Activated CD4-positive, alpha-beta T cell treated with anti-CD3 and anti-CD28 coated beads, Interleukin-2, amount 10 ng/mL, durations not matched to agents 24 days and 14 days (primary cell): ENCODE measurements at regions not wholly inside any gene's neighbourhood (a gene's known extent, or its start where the extent isn't known, plus 50 kb on each side); places are given as distances from the start of the nearest gene placed in this dataset.

Experiments
- DNase-seq: peaks from one replicate; pipeline ENCODE4 v3.0.0; 2022
- H3K27ac Mint-ChIP-seq: one replicate; pipeline ENCODE4 v1.8.0; 2022; ENCODE audit warnings: mild to moderate bottlenecking, mixed read lengths
- H3K27me3 Mint-ChIP-seq: one replicate; pipeline ENCODE4 v1.8.0; 2022; ENCODE audit warnings: mixed read lengths
- H3K36me3 Mint-ChIP-seq: one replicate; pipeline ENCODE4 v1.8.0; 2022; ENCODE audit warnings: low read depth, mild to moderate bottlenecking, mixed read lengths
- H3K4me1 Mint-ChIP-seq: one replicate; pipeline ENCODE4 v1.8.0; 2021; ENCODE audit warnings: mixed read lengths
- H3K4me3 Mint-ChIP-seq: one replicate; pipeline ENCODE4 v1.8.0; 2022; ENCODE audit warnings: mild to moderate bottlenecking, moderate library complexity, mixed read lengths
- H3K9me3 Mint-ChIP-seq: one replicate; pipeline ENCODE4 v1.8.0; 2021; ENCODE audit warnings: mixed read lengths
- intact Hi-C: fragments of 100-400 bp; cut with micrococcal nuclease; formaldehyde crosslinking; loops from one replicate; pipeline ENCODE4 v1.15.1; 2023

GRCh38 chr6:148166339-148166968, 176.2 kb upstream of the SASH1 start:
- Mint-ChIP-seq H3K27ac (no peak overlapping the region), H3K27me3 (no peaks in the 10 kb centered on the region), H3K4me3 (no peak overlapping the region), H3K9me3 (no peaks in the 10 kb centered on the region), H3K36me3 (no peaks in the 10 kb centered on the region), H3K4me1 (no peaks in the 10 kb centered on the region)
- no peak for DNase-seq
- intact Hi-C loops: loop anchor here (2.0 kb wide), 2 partner anchors 22 to 660 kb away; no protein-coding TSS in a partner anchor

DNA sequence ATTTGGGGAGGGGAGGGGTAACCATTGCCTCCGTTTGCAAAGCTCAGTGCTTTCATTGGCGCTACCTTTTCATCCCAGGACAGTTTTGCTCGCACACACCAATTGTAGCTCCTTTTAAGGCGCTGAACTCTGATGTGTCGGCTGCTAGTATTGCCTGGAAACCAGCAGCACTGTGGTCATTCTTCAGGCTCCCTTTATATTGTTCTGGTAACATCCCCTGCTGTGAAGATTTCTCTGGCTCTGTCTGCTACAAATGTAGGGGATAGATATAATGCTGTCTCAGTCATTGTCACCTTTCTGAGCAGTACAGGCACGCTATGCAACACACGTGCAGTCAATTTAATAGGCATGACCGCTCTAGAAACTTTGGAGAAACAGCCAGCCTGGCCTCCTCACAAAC, 172.9 kb upstream of the SASH1 start:
- no peak for DNase-seq
- Mint-ChIP-seq H3K9me3 (no peaks in the 10 kb centered on the region), H3K36me3 (no peaks in the 10 kb centered on the region), H3K4me3 (no peak overlapping the region), H3K27ac (no peak overlapping the region), H3K4me1 (no peaks in the 10 kb centered on the region), H3K27me3 (peaks cover 4% of the 10 kb centered on the region)
- intact Hi-C loops: no loop called here

GRCh38 chr6:148170286-148170685, 172.4 kb upstream of the SASH1 start:
- intact Hi-C loops: no loop called here
- Mint-ChIP-seq H3K27me3 (peaks cover 4% of the 10 kb centered on the region), H3K4me3 (no peak overlapping the region), H3K27ac (no peak overlapping the region), H3K9me3 (no peaks in the 10 kb centered on the region), H3K4me1 (no peaks in the 10 kb centered on the region), H3K36me3 (no peaks in the 10 kb centered on the region)
- no peak for DNase-seq

DNA sequence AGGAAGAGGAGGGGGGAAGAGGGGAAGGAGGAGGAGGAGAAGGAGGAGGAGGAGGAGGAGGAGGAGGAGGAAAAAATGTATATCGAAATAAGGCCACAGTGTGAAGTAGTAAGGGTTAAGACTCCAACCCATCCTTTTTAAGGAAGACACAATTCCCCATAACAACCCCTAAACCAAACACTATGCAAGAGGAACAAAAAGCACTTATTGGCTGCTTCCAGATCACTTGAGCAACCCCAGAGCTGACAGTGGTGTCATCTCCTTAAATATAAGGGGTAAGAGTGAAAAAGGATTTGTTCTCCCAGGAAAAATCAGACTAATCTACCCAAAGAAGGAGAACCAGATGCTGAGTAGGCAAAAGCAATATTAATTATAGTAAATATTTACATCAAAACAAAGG, 169.1 kb upstream of the SASH1 start:
- H3K4me1 Mint-ChIP-seq: no peaks in the 10 kb centered on the region
- peaks cover 9% of the 10 kb centered on the region for H3K27me3 Mint-ChIP-seq
- H3K9me3 Mint-ChIP-seq: no peaks in the 10 kb centered on the region
- no peak overlapping the region for H3K4me3 Mint-ChIP-seq
- no peak overlapping the region for H3K27ac Mint-ChIP-seq
- no peaks in the 10 kb centered on the region for H3K36me3 Mint-ChIP-seq
- DNase-seq: no peak
- intact Hi-C loops: no loop called here

GRCh38 chr6:148175550-148176188, 167.0 kb upstream of the SASH1 start:
- no peaks in the 10 kb centered on the region for H3K9me3 Mint-ChIP-seq
- no peak overlapping the region for H3K4me3 Mint-ChIP-seq
- intact Hi-C loops: no loop called here
- H3K27ac Mint-ChIP-seq: no peak overlapping the region
- no peak for DNase-seq
- no peaks in the 10 kb centered on the region for H3K36me3 Mint-ChIP-seq
- peaks cover 9% of the 10 kb centered on the region for H3K27me3 Mint-ChIP-seq
- no peaks in the 10 kb centered on the region for H3K4me1 Mint-ChIP-seq

- H3K4me3 Mint-ChIP-seq: no peak overlapping the region
- H3K4me1 Mint-ChIP-seq: no peaks in the 10 kb centered on the region
- peak; percentile 70 for DNase-seq
- peaks cover 12% of the 10 kb centered on the region for H3K27me3 Mint-ChIP-seq
- no peak overlapping the region for H3K27ac Mint-ChIP-seq
- no peaks in the 10 kb centered on the region for H3K9me3 Mint-ChIP-seq
- intact Hi-C loops: loop anchor here (1.0 kb wide), 2 partner anchors 74 to 287 kb away; no protein-coding TSS in a partner anchor
- no peaks in the 10 kb centered on the region for H3K36me3 Mint-ChIP-seq
These were observed 164.9 kb upstream of the SASH1 start for GRCh38 chr6:148177589-148178233.

GRCh38 chr6:148179786-148180185, 162.9 kb upstream of the SASH1 start:
- H3K4me1 Mint-ChIP-seq: no peaks in the 10 kb centered on the region
- H3K27ac Mint-ChIP-seq: no peak overlapping the region
- intact Hi-C loops: no loop called here
- H3K36me3 Mint-ChIP-seq: no peaks in the 10 kb centered on the region
- H3K4me3 Mint-ChIP-seq: no peak overlapping the region
- no peak for DNase-seq
- H3K9me3 Mint-ChIP-seq: no peaks in the 10 kb centered on the region
- peaks cover 20% of the 10 kb centered on the region for H3K27me3 Mint-ChIP-seq

- Mint-ChIP-seq H3K4me1 (no peaks in the 10 kb centered on the region), H3K27me3 (peaks cover 28% of the 10 kb centered on the region), H3K36me3 (no peaks in the 10 kb centered on the region), H3K9me3 (no peaks in the 10 kb centered on the region), H3K27ac (no peak overlapping the region), H3K4me3 (no peak overlapping the region)
- DNase-seq: no peak
- intact Hi-C loops: no loop called here
These were observed 160.3 kb upstream of the SASH1 start for GRCh38 chr6:148182378-148182777.

GRCh38 chr6:148183776-148184175, 158.9 kb upstream of the SASH1 start:
- DNase-seq: no peak
- Mint-ChIP-seq H3K36me3 (no peaks in the 10 kb centered on the region), H3K4me1 (no peaks in the 10 kb centered on the region), H3K27ac (no peak overlapping the region), H3K4me3 (no peak overlapping the region), H3K27me3 (peaks cover 36% of the 10 kb centered on the region), H3K9me3 (no peaks in the 10 kb centered on the region)
- intact Hi-C loops: no loop called here

- Mint-ChIP-seq H3K27ac (no peak overlapping the region), H3K4me3 (no peak overlapping the region), H3K36me3 (no peaks in the 10 kb centered on the region), H3K4me1 (no peaks in the 10 kb centered on the region), H3K9me3 (no peaks in the 10 kb centered on the region), H3K27me3 (peaks cover 52% of the 10 kb centered on the region)
- intact Hi-C loops: no loop called here
- no peak for DNase-seq
These were observed 155.7 kb upstream of the SASH1 start for GRCh38 chr6:148186916-148187315.

- Mint-ChIP-seq H3K27me3 (peaks cover 63% of the 10 kb centered on the region), H3K36me3 (no peaks in the 10 kb centered on the region), H3K9me3 (no peaks in the 10 kb centered on the region), H3K27ac (no peak overlapping the region), H3K4me1 (no peaks in the 10 kb centered on the region), H3K4me3 (no peak overlapping the region)
- intact Hi-C loops: no loop called here
- DNase-seq: no peak
These were observed 150.3 kb upstream of the SASH1 start for GRCh38 chr6:148192310-148192709.

DNA sequence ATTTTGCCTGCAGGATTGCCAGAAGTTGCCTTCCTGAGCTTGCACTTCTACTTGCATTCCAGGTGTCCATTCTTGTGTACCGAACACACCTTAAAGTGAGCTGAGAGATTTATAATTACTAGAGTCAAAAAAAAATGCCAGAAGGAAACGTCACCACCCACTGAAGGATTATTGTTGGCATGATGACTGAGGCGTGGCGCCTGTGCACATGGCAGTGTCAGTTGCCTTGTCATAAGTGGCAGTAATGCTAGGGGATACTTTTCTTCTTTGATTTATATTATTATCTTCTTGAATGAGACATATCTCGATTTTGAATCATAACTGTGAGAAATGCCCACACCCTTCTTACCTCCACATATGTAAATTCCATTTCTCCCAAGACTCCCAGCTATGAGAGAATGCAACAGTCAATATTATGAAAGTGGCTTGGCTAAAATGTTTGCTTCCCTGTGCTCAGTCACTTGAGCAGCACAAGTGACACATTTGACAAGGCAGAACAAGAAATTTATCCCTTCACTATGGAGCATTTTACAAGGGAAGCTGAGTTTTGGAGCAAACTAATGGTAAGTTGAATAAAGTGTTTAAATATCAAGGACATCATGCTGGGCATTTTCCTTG, 149.5 kb upstream of the SASH1 start:
- Mint-ChIP-seq H3K4me1 (no peaks in the 10 kb centered on the region), H3K9me3 (peaks cover 2% of the 10 kb centered on the region), H3K27ac (no peak overlapping the region), H3K27me3 (peaks cover 67% of the 10 kb centered on the region), H3K36me3 (no peaks in the 10 kb centered on the region), H3K4me3 (no peak overlapping the region)
- no peak for DNase-seq
- intact Hi-C loops: no loop called here

DNA sequence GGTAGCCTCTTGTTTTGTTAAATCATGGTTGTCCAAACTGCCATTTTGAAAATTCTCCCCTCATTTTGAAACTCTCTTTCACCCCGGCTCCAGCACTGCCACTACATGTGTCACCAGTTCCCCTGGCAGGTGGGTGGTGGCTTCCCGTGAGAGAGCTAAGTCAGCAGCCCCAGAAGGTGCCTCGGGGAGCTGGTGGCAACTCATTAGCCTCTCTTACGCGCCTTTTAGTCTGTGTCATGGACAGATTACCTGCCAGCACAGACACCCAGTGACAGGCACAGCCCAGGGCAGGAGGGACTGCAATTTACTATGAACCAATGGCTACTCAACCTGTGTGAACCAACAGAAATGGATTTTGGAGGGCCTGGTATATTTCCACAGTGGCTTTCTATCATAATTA, 147.1 kb upstream of the SASH1 start:
- no peak for DNase-seq
- H3K27me3 Mint-ChIP-seq: peaks cover 66% of the 10 kb centered on the region

GRCh38 chr6:148199584-148199983, 143.1 kb upstream of the SASH1 start:
- DNase-seq: no peak
- intact Hi-C loops: no loop called here
- peaks cover 2% of the 10 kb centered on the region for H3K36me3 Mint-ChIP-seq
- peaks cover 8% of the 10 kb centered on the region for H3K4me1 Mint-ChIP-seq
- H3K4me3 Mint-ChIP-seq: no peak overlapping the region
- peaks cover 70% of the 10 kb centered on the region for H3K27me3 Mint-ChIP-seq
- peaks cover 10% of the 10 kb centered on the region for H3K9me3 Mint-ChIP-seq
- H3K27ac Mint-ChIP-seq: no peak overlapping the region

More for the DNA sequence above, 147.1 kb upstream of the SASH1 start:
- intact Hi-C loops: no loop called here
- Mint-ChIP-seq H3K27ac (no peak overlapping the region), H3K9me3 (peaks cover 5% of the 10 kb centered on the region), H3K4me3 (no peak overlapping the region), H3K36me3 (no peaks in the 10 kb centered on the region), H3K4me1 (no peaks in the 10 kb centered on the region)
